Gastrocnemius medialis (tissue), 4 donors: ENCODE measurements at regions not wholly inside any gene's neighbourhood (a gene's known extent, or its start where the extent isn't known, plus 50 kb on each side); places are given as distances from the start of the nearest gene placed in this dataset.

Experiments used
- ATAC-seq, 2 donors: fragments of 150-250 bp; one replicate each; pipeline ENCODE4 v1.9.1; 2016
- DNase-seq, 2 donors: peaks; one replicate each; pipeline ENCODE4 v3.0.0-alpha.2; 2019
- H3K27ac ChIP-seq, 4 donors: fragments of 200-600 bp; sonication (generic); 1 replicate in 1 of 4; 2 replicates in 3 of 4; pipeline ENCODE4 v1.5.1; 2016 to 2018; ENCODE audit warnings: mild to moderate bottlenecking in 2 of 4, moderate library complexity in 1 of 4
- H3K27me3 ChIP-seq, 3 donors: fragments of 200-600 bp; sonication (generic) in 2 of 3; 1 replicate in 1 of 3; 2 replicates in 2 of 3; pipeline versions ENCODE4 v1.5.1 to v1.6.0; 2016 to 2019; ENCODE audit warnings: mild to moderate bottlenecking in 1 of 3, moderate library complexity in 1 of 3
- H3K36me3 ChIP-seq, 2 donors: fragments of 200-600 bp; sonication (generic) in 1 of 2; one replicate each; pipeline ENCODE4 v1.5.1; 2017 to 2018
- H3K4me1 ChIP-seq, 2 donors: fragments of 200-600 bp; sonication (generic) in 1 of 2; one replicate each; pipeline ENCODE4 v1.5.1; 2016 to 2017; ENCODE audit warnings: mild to moderate bottlenecking in 2 of 2
- H3K4me3 ChIP-seq, 4 donors: fragments of 200-600 bp; sonication (generic) in 3 of 4; 1 replicate in 1 of 4; 2 replicates in 3 of 4; pipeline ENCODE4 v1.5.1; 2016 to 2019; ENCODE audit warnings: mild to moderate bottlenecking in 2 of 4
- H3K9me3 ChIP-seq, 3 donors: fragments of 200-600 bp; sonication (generic) in 2 of 3; 1 replicate in 1 of 3; 2 replicates in 2 of 3; pipeline ENCODE4 v1.5.1; 2016 to 2019
- POLR2A ChIP-seq, 2 donors: fragments of 450-650 bp; IDR thresholded peaks; one replicate each; pipeline ENCODE4 v1.6.1; 2017; ENCODE audit warnings: antibody characterized with exemption in 2 of 2, mild to moderate bottlenecking in 2 of 2, moderate library complexity in 2 of 2
- in situ Hi-C, 4 donors: fragments of 200-750 bp; cut with MboI; loops; one replicate each; pipeline versions ENCODE4 v1.15.0 to v1.8.0; 2017; ENCODE audit warnings: low sequenced_read_pairs in 4 of 4
- intact Hi-C: fragments of 100-400 bp; cut with DNase I; formaldehyde crosslinking; loops from one replicate; pipeline ENCODE4 v1.15.1; 2023; ENCODE audit warnings: low total_unique reads
- TF ChIP-seq, protein P1 (sequence below), 5 experiments: fragments of 450-650 bp in 3 of 5; fragments of 200-600 bp in 2 of 5; sonication (generic) in 2 of 5; IDR thresholded peaks in 4 of 5; conservative IDR thresholded peaks in 1 of 5; 1 replicate in 4 of 5; 2 replicates in 1 of 5; pipeline ENCODE4 v1.5.1; 2016 to 2019; ENCODE audit warnings: antibody characterized with exemption in 5 of 5, mild to moderate bottlenecking in 3 of 5, moderate library complexity in 3 of 5

GRCh38 chr5:60546207-60546606 is 153.8 kb downstream of the DEPDC1B start:
- Histone ChIP-seq H3K27me3 (no peaks in the 10 kb centered on the region), H3K9me3 (no peaks in the 10 kb centered on the region), H3K4me1 (no peaks in the 10 kb centered on the region), H3K4me3 (no peak overlapping the region), H3K27ac (no peak overlapping the region), H3K36me3 (no peaks in the 10 kb centered on the region)
- DNase-seq (no peak), ATAC-seq (no peak)
- intact Hi-C loops = no loop called here
- TF ChIP-seq POLR2A (IDR thresholded peaks at IDR 0.05) = no peak
- TF ChIP-seq, protein P1, sequence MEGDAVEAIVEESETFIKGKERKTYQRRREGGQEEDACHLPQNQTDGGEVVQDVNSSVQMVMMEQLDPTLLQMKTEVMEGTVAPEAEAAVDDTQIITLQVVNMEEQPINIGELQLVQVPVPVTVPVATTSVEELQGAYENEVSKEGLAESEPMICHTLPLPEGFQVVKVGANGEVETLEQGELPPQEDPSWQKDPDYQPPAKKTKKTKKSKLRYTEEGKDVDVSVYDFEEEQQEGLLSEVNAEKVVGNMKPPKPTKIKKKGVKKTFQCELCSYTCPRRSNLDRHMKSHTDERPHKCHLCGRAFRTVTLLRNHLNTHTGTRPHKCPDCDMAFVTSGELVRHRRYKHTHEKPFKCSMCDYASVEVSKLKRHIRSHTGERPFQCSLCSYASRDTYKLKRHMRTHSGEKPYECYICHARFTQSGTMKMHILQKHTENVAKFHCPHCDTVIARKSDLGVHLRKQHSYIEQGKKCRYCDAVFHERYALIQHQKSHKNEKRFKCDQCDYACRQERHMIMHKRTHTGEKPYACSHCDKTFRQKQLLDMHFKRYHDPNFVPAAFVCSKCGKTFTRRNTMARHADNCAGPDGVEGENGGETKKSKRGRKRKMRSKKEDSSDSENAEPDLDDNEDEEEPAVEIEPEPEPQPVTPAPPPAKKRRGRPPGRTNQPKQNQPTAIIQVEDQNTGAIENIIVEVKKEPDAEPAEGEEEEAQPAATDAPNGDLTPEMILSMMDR (IDR thresholded peaks at IDR 0.05 in 4 of 5, conservative IDR thresholded peaks at IDR 0.05 in 1 of 5) = no peak
- in situ Hi-C loops = no loop called here

DNA sequence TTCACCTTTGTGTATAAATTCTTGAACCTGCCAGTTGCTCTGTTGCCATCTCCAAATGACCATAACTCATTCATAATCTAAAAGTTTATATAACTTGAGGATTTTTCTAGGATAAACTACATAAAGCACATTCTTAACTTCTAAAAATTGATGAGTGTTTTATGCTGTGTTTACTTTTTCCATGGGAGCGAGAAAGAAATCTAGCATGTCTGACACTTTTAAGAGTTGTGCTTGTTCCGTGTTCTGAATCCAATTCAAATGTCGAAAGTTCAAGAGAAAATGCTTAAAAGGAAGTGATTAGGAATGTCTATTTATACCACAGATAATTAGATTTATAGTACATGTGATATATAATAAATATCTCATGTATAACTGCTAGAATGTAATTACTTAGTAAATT is 154.4 kb downstream of the DEPDC1B start:
- no peak for ATAC-seq
- Histone ChIP-seq H3K27ac (no peak overlapping the region), H3K27me3 (no peaks in the 10 kb centered on the region), H3K4me3 (no peak overlapping the region), H3K4me1 (no peaks in the 10 kb centered on the region), H3K36me3 (no peaks in the 10 kb centered on the region), H3K9me3 (no peaks in the 10 kb centered on the region)
- intact Hi-C loops (no loop called here), in situ Hi-C loops (no loop called here)
- no peak for DNase-seq
- TF ChIP-seq, protein P1 (IDR thresholded peaks at IDR 0.05 in 4 of 5, conservative IDR thresholded peaks at IDR 0.05 in 1 of 5) = no peak
- no peak for TF ChIP-seq POLR2A (IDR thresholded peaks at IDR 0.05)

DNA sequence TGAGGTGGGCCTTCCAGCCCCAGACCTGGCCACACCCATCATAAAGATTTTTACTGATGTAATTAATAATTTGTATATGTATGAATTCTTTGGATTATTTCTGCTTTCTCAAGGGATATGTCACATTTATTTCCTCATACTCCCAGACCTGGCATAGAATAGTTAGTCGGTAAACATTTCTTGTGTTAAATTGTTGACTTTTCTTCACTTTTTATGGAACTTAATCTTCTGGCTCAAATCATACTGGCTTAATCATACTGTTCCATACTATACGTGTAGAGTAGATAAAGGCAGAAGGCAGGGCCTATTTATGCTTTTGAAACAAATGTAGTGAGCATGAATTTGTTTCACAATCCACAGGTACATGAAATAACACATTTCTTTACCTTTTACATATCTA is 155.8 kb downstream of the DEPDC1B start:
- Histone ChIP-seq H3K4me1 (no peaks in the 10 kb centered on the region), H3K36me3 (no peaks in the 10 kb centered on the region), H3K9me3 (no peaks in the 10 kb centered on the region), H3K27me3 (no peaks in the 10 kb centered on the region), H3K27ac (no peak overlapping the region), H3K4me3 (no peak overlapping the region)
- DNase-seq (no peak), ATAC-seq (no peak)
- intact Hi-C loops = no loop called here
- no peak for TF ChIP-seq POLR2A (IDR thresholded peaks at IDR 0.05)
- TF ChIP-seq, protein P1 (IDR thresholded peaks at IDR 0.05 in 4 of 5, conservative IDR thresholded peaks at IDR 0.05 in 1 of 5) = no peak
- in situ Hi-C loops = no loop called here

DNA sequence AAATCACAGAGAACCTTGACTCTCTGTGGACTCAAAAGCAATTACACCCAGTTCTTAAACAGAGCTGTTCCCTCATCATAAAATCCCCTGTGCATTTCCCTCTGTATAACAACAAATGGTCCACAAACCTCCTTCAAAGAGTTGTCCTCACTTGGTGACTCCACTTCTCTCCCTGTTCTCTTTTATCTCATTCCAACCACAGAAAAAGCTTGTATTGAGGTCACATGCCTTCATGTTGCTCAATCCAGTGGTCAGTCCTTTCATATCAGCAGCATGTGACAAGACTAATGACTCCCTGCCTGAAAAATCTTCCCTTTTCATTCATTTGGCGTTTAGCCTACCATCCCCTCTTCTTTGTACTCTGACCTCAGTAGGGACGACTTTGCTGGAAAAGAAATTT is 158.0 kb downstream of the DEPDC1B start:
- no peak for TF ChIP-seq POLR2A (IDR thresholded peaks at IDR 0.05)
- ATAC-seq (no peak), DNase-seq (no peak)
- Histone ChIP-seq H3K36me3 (no peaks in the 10 kb centered on the region), H3K4me3 (no peak overlapping the region), H3K9me3 (no peaks in the 10 kb centered on the region), H3K27me3 (no peaks in the 10 kb centered on the region), H3K27ac (no peak overlapping the region), H3K4me1 (no peaks in the 10 kb centered on the region)
- in situ Hi-C loops (no loop called here), intact Hi-C loops (no loop called here)

GRCh38 chr5:60540856-60541805 is 158.8 kb downstream of the DEPDC1B start:
- no peak for TF ChIP-seq POLR2A (IDR thresholded peaks at IDR 0.05)
- TF ChIP-seq, protein P1 (IDR thresholded peaks at IDR 0.05 in 4 of 5, conservative IDR thresholded peaks at IDR 0.05 in 1 of 5) = no peak
- in situ Hi-C loops (no loop called here), intact Hi-C loops (no loop called here)
- Histone ChIP-seq H3K4me3 (no peak overlapping the region), H3K9me3 (no peaks in the 10 kb centered on the region), H3K36me3 (no peaks in the 10 kb centered on the region), H3K27ac (no peak overlapping the region), H3K4me1 (no peaks in the 10 kb centered on the region), H3K27me3 (no peaks in the 10 kb centered on the region)
- no peak for ATAC-seq
- no peak for DNase-seq
